ENCODE measurements at regions not wholly inside any gene's neighbourhood (a gene's known extent, or its start where the extent isn't known, plus 50 kb on each side); places are given as distances from the start of the nearest gene placed in this dataset.
"Not testable (repeated sequence)": the region's sequence is repeated elsewhere in the genome, so short reads cannot be mapped to it uniquely, and the experiment has no call there.

DNA sequence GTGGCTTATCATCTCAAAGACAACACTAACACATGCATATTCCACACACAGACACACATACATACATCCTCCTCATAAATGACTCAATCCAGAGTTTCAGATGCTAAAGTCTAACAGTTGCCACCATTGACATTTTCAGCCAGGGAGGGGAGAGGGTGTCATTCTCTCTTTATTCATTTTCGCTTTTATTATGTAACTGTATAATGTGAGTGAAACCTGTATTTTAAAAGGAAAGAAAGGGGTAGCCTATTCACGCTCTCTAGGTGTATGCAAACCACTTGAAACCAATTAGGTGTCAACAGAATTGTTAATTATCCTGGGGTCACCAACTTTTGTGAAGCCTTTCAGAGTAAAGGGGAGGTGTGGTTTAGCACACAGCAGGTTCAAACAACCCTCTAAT lies 1282.9 kb downstream of the ROBO2 start:
- no peaks in the 10 kb centered on the region for H3K36me3 ChIP-seq
- no peak for TF ChIP-seq CTCF (IDR thresholded peaks at IDR 0.05)
- H3K27ac ChIP-seq: no peak overlapping the region
- H3K9me3 ChIP-seq: peaks cover 0 to 4% of the 10 kb centered on the region in 2 donors
- H3K4me3 ChIP-seq: no peak overlapping the region
- no peak for DNase-seq (ENCODE audit: low spot score)
- H3K4me1 ChIP-seq: no peaks in the 10 kb centered on the region
- H3K27me3 ChIP-seq: no peaks in the 10 kb centered on the region

DNA sequence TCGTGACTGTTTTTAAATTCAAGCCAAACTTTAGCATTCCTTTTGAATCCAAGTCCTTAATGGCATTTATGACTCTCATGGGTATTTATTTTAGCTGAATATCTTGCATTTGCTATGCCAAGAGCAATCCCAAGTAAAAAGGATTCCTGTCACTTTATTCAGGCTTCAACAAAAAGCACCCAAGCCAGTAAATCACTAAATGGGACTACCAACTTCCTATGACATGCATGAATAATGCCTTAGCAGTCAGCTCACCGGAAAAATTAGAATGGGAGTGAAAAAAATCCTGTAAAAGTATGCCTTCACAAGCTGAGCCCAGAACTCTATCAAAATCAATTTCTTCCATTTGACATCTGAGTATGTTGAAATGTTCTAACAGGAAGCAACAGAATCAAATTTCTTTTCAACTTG lies 1297.9 kb downstream of the ROBO2 start:
- DNase-seq (ENCODE audit: low spot score): no peak
- no peak for TF ChIP-seq CTCF (IDR thresholded peaks at IDR 0.05)

DNA sequence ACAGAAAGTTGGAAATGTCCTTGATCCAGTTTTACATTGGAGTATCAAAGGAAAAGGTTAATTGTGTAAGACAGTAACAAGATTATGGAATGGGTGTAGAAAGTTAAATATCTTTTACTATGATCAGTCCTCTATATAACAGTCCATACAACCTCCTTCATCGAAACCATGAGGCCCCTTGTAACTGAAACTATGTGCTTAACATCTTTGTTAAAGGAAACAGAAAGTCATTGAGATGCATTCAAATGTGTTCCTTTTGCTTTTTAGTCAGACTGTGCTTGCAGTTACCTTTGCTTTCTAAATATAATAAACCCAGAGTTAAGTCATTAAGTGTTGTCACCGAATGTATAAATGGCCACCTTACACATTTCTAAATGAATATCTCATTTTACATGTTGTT lies 1298.5 kb downstream of the ROBO2 start:
- no peaks in the 10 kb centered on the region for H3K4me1 ChIP-seq
- H3K4me3 ChIP-seq: no peak overlapping the region
- no peak for DNase-seq (ENCODE audit: low spot score)
- no peak for TF ChIP-seq CTCF (IDR thresholded peaks at IDR 0.05)
- H3K36me3 ChIP-seq: no peaks in the 10 kb centered on the region
- no peak overlapping the region for H3K27ac ChIP-seq
- H3K27me3 ChIP-seq: no peaks in the 10 kb centered on the region
- H3K9me3 ChIP-seq: no peaks in the 10 kb centered on the region

More for the DNA sequence above, 1297.9 kb downstream of the ROBO2 start:
- H3K4me3 ChIP-seq: no peak overlapping the region
- no peaks in the 10 kb centered on the region for H3K36me3 ChIP-seq
- no peaks in the 10 kb centered on the region for H3K27me3 ChIP-seq
- no peak overlapping the region for H3K27ac ChIP-seq
- H3K4me1 ChIP-seq: no peaks in the 10 kb centered on the region
- no peaks in the 10 kb centered on the region for H3K9me3 ChIP-seq

DNA sequence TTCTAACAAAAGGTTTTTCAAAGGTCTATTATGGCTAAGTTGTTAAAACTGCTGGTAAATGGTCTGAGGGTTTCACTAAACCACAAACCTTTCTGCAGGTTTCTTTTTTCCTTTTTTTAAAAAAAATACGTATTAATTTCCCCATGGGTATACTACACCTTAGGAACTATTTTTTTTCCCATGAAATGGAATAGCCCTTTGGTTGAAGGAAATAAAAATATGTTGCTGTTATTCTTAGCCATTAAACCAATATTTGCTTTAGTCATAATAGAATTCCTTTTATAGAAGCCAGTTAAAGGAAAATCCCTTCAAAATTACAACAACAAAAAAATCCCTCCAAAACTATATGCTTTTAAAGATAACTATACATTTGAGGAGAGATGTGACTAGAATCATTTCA lies 1303.3 kb downstream of the ROBO2 start:
- DNase-seq (ENCODE audit: low spot score): no peak
- H3K27me3 ChIP-seq: no peaks in the 10 kb centered on the region
- no peak for TF ChIP-seq CTCF (IDR thresholded peaks at IDR 0.05)
- H3K27ac ChIP-seq: no peak overlapping the region
- no peaks in the 10 kb centered on the region for H3K36me3 ChIP-seq
- H3K9me3 ChIP-seq: no peaks in the 10 kb centered on the region
- no peak overlapping the region for H3K4me3 ChIP-seq
- H3K4me1 ChIP-seq: no peaks in the 10 kb centered on the region

DNA sequence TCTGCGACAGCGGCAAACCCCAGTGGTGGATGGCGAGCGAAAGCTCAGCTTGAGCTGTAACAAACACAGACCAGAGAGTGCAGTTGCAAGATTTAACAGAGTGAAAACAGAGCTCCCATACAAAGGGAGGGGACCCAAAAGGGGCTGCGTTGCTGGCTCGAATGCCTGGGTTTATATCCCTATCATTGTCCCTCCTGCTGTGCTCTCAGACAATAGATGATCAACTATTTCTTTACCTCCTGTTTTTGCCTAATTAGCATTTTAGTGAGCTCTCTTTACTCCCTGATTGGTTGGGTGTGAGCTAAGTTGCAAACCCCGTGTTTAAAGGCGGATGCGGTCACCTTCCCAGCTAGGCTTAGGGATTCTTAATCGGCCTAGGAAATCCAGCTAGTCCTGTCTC lies 1304.4 kb downstream of the ROBO2 start:
- H3K4me1 ChIP-seq; DNase-seq (ENCODE audit: low spot score); H3K27me3 ChIP-seq; H3K27ac ChIP-seq; H3K36me3 ChIP-seq; H3K4me3 ChIP-seq; H3K9me3 ChIP-seq: not testable (repeated sequence)

DNA sequence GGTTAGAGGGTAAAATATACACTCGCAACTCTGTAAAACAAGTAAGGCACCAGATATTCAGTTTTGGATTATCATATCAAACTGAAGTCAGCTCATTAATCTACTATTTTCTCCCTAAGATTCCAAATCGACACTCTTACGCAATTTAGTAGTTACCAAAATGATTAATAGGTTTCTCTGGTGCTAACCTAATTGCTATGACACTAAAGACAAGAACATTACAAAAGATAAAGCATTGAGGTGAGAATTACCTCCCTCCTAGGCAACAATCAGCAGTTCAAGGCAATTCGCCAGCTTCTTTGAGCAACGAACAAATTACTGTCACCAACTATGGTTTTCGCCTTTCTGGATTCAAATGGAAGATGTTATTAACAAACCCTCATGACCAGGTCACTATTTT lies 1305.0 kb downstream of the ROBO2 start:
- Histone ChIP-seq H3K4me3 (no peak overlapping the region), H3K9me3 (no peaks in the 10 kb centered on the region), H3K36me3 (no peaks in the 10 kb centered on the region), H3K4me1 (no peaks in the 10 kb centered on the region), H3K27ac (no peak overlapping the region), H3K27me3 (no peaks in the 10 kb centered on the region)
- no peak for TF ChIP-seq CTCF (IDR thresholded peaks at IDR 0.05)
- DNase-seq (ENCODE audit: low spot score): no peak

All from right atrium auricular region (tissue), 2 donors.